ENCODE measurements at regions not wholly inside any gene's neighbourhood (a gene's known extent, or its start where the extent isn't known, plus 50 kb on each side); places are given as distances from the start of the nearest gene placed in this dataset.
A peak's percentile ranks its signal among the peaks of the same experiment; 100 is the strongest.
"Not testable (repeated sequence)": the region's sequence is repeated elsewhere in the genome, so short reads cannot be mapped to it uniquely, and the experiment has no call there.

GRCh38 chr7:149930374-149931068 lies 56.8 kb downstream of the ATP6V0E2 start:
- not testable (repeated sequence) for DNase-seq

GRCh38 chr7:149933776-149934175 lies 60.0 kb downstream of the ATP6V0E2 start:
- DNase-seq: not testable (repeated sequence)

GRCh38 chr7:149947346-149947745 lies 73.6 kb downstream of the ATP6V0E2 start:
- not testable (repeated sequence) for DNase-seq

GRCh38 chr7:149948444-149948843 lies 74.7 kb downstream of the ATP6V0E2 start:
- not testable (repeated sequence) for DNase-seq

GRCh38 chr7:149949863-149950577 lies 76.3 kb downstream of the ATP6V0E2 start:
- not testable (repeated sequence) for DNase-seq

- not testable (repeated sequence) for DNase-seq
Observed at GRCh38 chr7:149950578-149950924, 76.8 kb downstream of the ATP6V0E2 start.

- not testable (repeated sequence) for DNase-seq
Observed at GRCh38 chr7:149951579-149951978, 77.8 kb downstream of the ATP6V0E2 start.

- DNase-seq: not testable (repeated sequence)
Observed at GRCh38 chr7:149958880-149959279, 85.1 kb downstream of the ATP6V0E2 start.

GRCh38 chr7:149960863-149961262 lies 87.1 kb downstream of the ATP6V0E2 start:
- DNase-seq: peak; percentile 22

- DNase-seq: peak; percentile 21
Observed at GRCh38 chr7:149961878-149962277, 88.1 kb downstream of the ATP6V0E2 start.

- DNase-seq: not testable (repeated sequence)
Observed at GRCh38 chr7:149962685-149963319, 89.0 kb downstream of the ATP6V0E2 start.

GRCh38 chr7:149963985-149964384 lies 90.2 kb downstream of the ATP6V0E2 start:
- DNase-seq: not testable (repeated sequence)

GRCh38 chr7:149966444-149966843 lies 92.7 kb downstream of the ATP6V0E2 start:
- DNase-seq: not testable (repeated sequence)

GRCh38 chr7:149972977-149973376 lies 99.2 kb downstream of the ATP6V0E2 start:
- not testable (repeated sequence) for DNase-seq

- DNase-seq: not testable (repeated sequence)
Observed at GRCh38 chr7:149973681-149974080, 99.9 kb downstream of the ATP6V0E2 start.

GRCh38 chr7:149975608-149976007 lies 101.8 kb downstream of the ATP6V0E2 start:
- DNase-seq: not testable (repeated sequence)

- not testable (repeated sequence) for DNase-seq
Observed at GRCh38 chr7:149978537-149978936, 104.8 kb downstream of the ATP6V0E2 start.

- DNase-seq: not testable (repeated sequence)
Observed at GRCh38 chr7:149978944-149979343, 105.2 kb downstream of the ATP6V0E2 start.

- DNase-seq: not testable (repeated sequence)
Observed at GRCh38 chr7:149982537-149983112, 108.9 kb downstream of the ATP6V0E2 start.

GRCh38 chr7:149986866-149987265 lies 113.1 kb downstream of the ATP6V0E2 start:
- not testable (repeated sequence) for DNase-seq

- DNase-seq: not testable (repeated sequence)
Observed at GRCh38 chr7:149991652-149992302, 118.0 kb downstream of the ATP6V0E2 start.

GRCh38 chr7:149992366-149992765 lies 118.6 kb downstream of the ATP6V0E2 start:
- not testable (repeated sequence) for DNase-seq
